K562 (cell line): ENCODE measurements at regions not wholly inside any gene's neighbourhood (a gene's known extent, or its start where the extent isn't known, plus 50 kb on each side); places are given as distances from the start of the nearest gene placed in this dataset.

ENCODE experiments used
- ATAC-seq: fragments of 200-7000 bp; cut with Tn5 transposase; 3 replicates; pipeline ENCODE4 v1.9.1; 2020; ENCODE audit warnings: moderate library complexity
- BruUV-seq: library from RNA; stranded (reverse); fragments of 400-500 nt; replicated peaks from 2 replicates; lab custom pipeline; 2021; lab: Mats Ljungman, UMichigan
- CTCF ChIA-PET: fragments of 300-600 bp; formaldehyde crosslinking; extraction: SDS; loops from one replicate; lab custom pipeline; 2021; ENCODE audit warnings: low intra/inter-chr PET ratio; lab: Yijun Ruan, JAX
- POLR2A ChIA-PET: fragments of 300-600, 350-650 bp; sonication (Branson Sonifier 250); formaldehyde crosslinking; extraction: SDS; loops from one replicate; lab custom pipeline; 2021; ENCODE audit warnings: antibody characterized with exemption, inconsistent platforms; lab: Yijun Ruan, JAX
- DNase-seq, 4 experiments: peaks; one replicate each; pipeline versions ENCODE4 v3.0.0 to v3.0.0-alpha.2; 2011 to 2018; ENCODE audit warnings: low spot score in 3 of 4, mixed read lengths in 3 of 4; ENCODE audit errors: extremely low read depth in 1 of 4
- FAIRE-seq: peaks from 2 replicates; lab custom pipeline; 2011; peaks lifted over from hg19 to GRCh38; lab: Jason Lieb, UNC
- H2AFZ ChIP-seq: 2 replicates; pipeline ENCODE4 v1.6.0; 2011; ENCODE audit warnings: low read depth, low read length, control low read depth, inconsistent platforms
- H3K27ac ChIP-seq: fragments of 200-600 bp; 3 replicates; pipeline ENCODE4 v1.8.0; 2011; ENCODE audit warnings: low read depth, mild to moderate bottlenecking, control low read depth, inconsistent platforms, low read length, moderate library complexity, mixed read lengths; ENCODE audit errors: extremely low read depth
- H3K27me3 ChIP-seq, 2 experiments: fragments of 300-600 bp in 1 of 2; 2 replicates in 1 of 2; 3 replicates in 1 of 2; pipeline versions ENCODE4 v1.6.0 to v1.8.0; 2011; ENCODE audit warnings: inconsistent platforms in 2 of 2, low read length in 2 of 2, mild to moderate bottlenecking in 1 of 2, mixed read lengths in 1 of 2, moderate library complexity in 1 of 2; ENCODE audit not compliant: control insufficient read depth in 2 of 2, insufficient read depth in 2 of 2
- H3K36me3 ChIP-seq: fragments of 300-600 bp; 3 replicates; pipeline ENCODE4 v1.8.0; 2011; ENCODE audit warnings: mild to moderate bottlenecking, low read length, inconsistent platforms; ENCODE audit not compliant: control insufficient read depth, insufficient read depth
- H3K4me1 ChIP-seq, 2 experiments: fragments of 200-600 bp in 1 of 2; replicated peaks in 1 of 2; 2 replicates in 1 of 2; 3 replicates in 1 of 2; pipeline versions ENCODE4 v1.5.1 to v1.8.0; 2011; ENCODE audit warnings: inconsistent platforms in 2 of 2, low read length in 2 of 2, mild to moderate bottlenecking in 1 of 2, mixed read lengths in 1 of 2, moderate library complexity in 1 of 2; ENCODE audit not compliant: control insufficient read depth in 2 of 2, insufficient read depth in 2 of 2
- H3K4me2 ChIP-seq: 2 replicates; pipeline ENCODE4 v1.6.1; 2011; ENCODE audit warnings: low read length, control low read depth, inconsistent platforms, mixed read lengths; ENCODE audit not compliant: insufficient read depth
- H3K4me3 ChIP-seq: fragments of 200-600 bp; sonication (generic), shearing (Covaris generic); 2 replicates; pipeline ENCODE4 v1.5.1; 2016; ENCODE audit warnings: control low read depth, inconsistent platforms
- H3K79me2 ChIP-seq: fragments of 200-600 bp; 3 replicates; pipeline ENCODE4 v1.8.0; 2011; ENCODE audit warnings: low read length, inconsistent platforms; ENCODE audit not compliant: control insufficient read depth, insufficient read depth
- H3K9ac ChIP-seq, 2 experiments: 2 replicates each; pipeline versions ENCODE4 v1.6.0 to v1.6.1; 2011; ENCODE audit warnings: low read depth in 2 of 2, low read length in 2 of 2, control low read depth in 1 of 2, inconsistent platforms in 1 of 2, mild to moderate bottlenecking in 1 of 2, mixed read lengths in 1 of 2; ENCODE audit not compliant: insufficient read depth in 1 of 2
- H3K9me1 ChIP-seq: one replicate; pipeline ENCODE4 v1.6.0; 2011; ENCODE audit warnings: inconsistent platforms, mild to moderate bottlenecking, low read length, moderate library complexity; ENCODE audit not compliant: control insufficient read depth, insufficient read depth
- H3K9me3 ChIP-seq: replicated peaks from 2 replicates; pipeline ENCODE4 v1.5.1; 2011; ENCODE audit warnings: low read depth, low read length, inconsistent platforms; ENCODE audit not compliant: control insufficient read depth, insufficient read depth
- H4K20me1 ChIP-seq: replicated peaks from 2 replicates; pipeline ENCODE4 v1.6.1; 2011; ENCODE audit warnings: low read length, inconsistent platforms, mixed read lengths; ENCODE audit not compliant: control insufficient read depth, insufficient read depth
- C11orf30 ChIP-seq: fragments of 450-650 bp; IDR thresholded peaks from 2 replicates; pipeline ENCODE4 v1.6.1; 2016; ENCODE audit warnings: low read depth, mild to moderate bottlenecking
- MAFF ChIP-seq: IDR thresholded peaks from 2 replicates; pipeline ENCODE4 v1.6.1; 2012; ENCODE audit warnings: low read length, improper control_type of control experiment
- MAFK ChIP-seq: IDR thresholded peaks from 2 replicates; pipeline ENCODE4 v1.6.1; 2011; ENCODE audit warnings: low read length, improper control_type of control experiment
- ZNF316 ChIP-seq: fragments of 450-650 bp; IDR thresholded peaks from 2 replicates; pipeline ENCODE4 v1.6.1; 2016
- in situ Hi-C: fragments of 300-500 bp; cut with MboI; formaldehyde crosslinking; loops from 4 replicates; pipeline ENCODE4 v1.15.0; 2018; ENCODE audit warnings: inconsistent platforms, mixed read lengths
- intact Hi-C: fragments of 100-400 bp; cut with micrococcal nuclease; formaldehyde crosslinking; loops from 2 replicates; pipeline ENCODE4 v1.14.2; 2022
- TF ChIP-seq, protein P1 (sequence below): fragments of 250-450 bp; sonication (Bioruptor Pico); IDR thresholded peaks from 2 replicates; pipeline ENCODE4 v1.5.0; 2022; ENCODE audit warnings: mild to moderate bottlenecking
- TF ChIP-seq, protein P2 (sequence below): fragments of 250-450 bp; sonication (Bioruptor Pico); IDR thresholded peaks from 2 replicates; pipeline ENCODE4 v1.4.0; 2020; ENCODE audit warnings: mild to moderate bottlenecking, moderate library complexity

DNA sequence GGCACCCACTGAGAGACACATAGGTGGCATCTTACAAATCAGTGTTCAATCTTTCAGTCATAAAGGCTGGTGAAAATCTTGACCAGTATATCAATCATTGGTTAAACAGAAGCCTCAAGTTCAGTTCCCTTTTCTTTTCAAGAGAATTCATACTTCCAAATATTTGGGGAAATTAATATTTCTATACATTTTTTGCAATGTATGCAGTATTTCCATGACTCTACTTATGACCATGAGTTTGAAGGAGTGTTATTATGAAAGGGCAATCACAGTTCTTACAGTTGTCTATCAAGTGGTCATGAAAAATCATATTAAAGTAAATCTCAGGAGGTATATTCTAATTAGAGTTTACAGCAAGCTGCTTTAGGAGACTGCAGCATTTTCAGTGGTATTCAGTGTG lies 724.0 kb downstream of the ANKRD7 start:
- Histone ChIP-seq H3K4me3 (no peak overlapping the region), H2AFZ (no peak overlapping the region), H3K9me3 (no peaks in the 10 kb centered on the region), H3K79me2 (no peaks in the 10 kb centered on the region), H4K20me1 (no peaks in the 10 kb centered on the region), H3K4me2 (no peak overlapping the region), H3K9me1 (no peaks in the 10 kb centered on the region), H3K4me1 (no peaks in the 10 kb centered on the region), H3K27me3 (no peaks in the 10 kb centered on the region), H3K9ac (no peak overlapping the region), H3K36me3 (no peaks in the 10 kb centered on the region), H3K27ac (no peak overlapping the region)
- ChIA-PET CTCF (no interaction called here), POLR2A (no interaction called here)
- in situ Hi-C loops = no loop called here
- no TSS peak for BruUV-seq
- intact Hi-C loops = no loop called here
- FAIRE-seq = no peak
- TF ChIP-seq, protein P1, sequence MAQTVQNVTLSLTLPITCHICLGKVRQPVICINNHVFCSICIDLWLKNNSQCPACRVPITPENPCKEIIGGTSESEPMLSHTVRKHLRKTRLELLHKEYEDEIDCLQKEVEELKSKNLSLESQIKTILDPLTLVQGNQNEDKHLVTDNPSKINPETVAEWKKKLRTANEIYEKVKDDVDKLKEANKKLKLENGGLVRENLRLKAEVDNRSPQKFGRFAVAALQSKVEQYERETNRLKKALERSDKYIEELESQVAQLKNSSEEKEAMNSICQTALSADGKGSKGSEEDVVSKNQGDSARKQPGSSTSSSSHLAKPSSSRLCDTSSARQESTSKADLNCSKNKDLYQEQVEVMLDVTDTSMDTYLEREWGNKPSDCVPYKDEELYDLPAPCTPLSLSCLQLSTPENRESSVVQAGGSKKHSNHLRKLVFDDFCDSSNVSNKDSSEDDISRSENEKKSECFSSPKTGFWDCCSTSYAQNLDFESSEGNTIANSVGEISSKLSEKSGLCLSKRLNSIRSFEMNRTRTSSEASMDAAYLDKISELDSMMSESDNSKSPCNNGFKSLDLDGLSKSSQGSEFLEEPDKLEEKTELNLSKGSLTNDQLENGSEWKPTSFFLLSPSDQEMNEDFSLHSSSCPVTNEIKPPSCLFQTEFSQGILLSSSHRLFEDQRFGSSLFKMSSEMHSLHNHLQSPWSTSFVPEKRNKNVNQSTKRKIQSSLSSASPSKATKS (CRISPR knock-in tag) = no peak
- TF ChIP-seq C11orf30 = peak; percentile 12; the same call in 1 of the 2 replicates
- peak; percentile 39; the same call in 1 of the 2 replicates for TF ChIP-seq MAFK
- TF ChIP-seq, protein P2, sequence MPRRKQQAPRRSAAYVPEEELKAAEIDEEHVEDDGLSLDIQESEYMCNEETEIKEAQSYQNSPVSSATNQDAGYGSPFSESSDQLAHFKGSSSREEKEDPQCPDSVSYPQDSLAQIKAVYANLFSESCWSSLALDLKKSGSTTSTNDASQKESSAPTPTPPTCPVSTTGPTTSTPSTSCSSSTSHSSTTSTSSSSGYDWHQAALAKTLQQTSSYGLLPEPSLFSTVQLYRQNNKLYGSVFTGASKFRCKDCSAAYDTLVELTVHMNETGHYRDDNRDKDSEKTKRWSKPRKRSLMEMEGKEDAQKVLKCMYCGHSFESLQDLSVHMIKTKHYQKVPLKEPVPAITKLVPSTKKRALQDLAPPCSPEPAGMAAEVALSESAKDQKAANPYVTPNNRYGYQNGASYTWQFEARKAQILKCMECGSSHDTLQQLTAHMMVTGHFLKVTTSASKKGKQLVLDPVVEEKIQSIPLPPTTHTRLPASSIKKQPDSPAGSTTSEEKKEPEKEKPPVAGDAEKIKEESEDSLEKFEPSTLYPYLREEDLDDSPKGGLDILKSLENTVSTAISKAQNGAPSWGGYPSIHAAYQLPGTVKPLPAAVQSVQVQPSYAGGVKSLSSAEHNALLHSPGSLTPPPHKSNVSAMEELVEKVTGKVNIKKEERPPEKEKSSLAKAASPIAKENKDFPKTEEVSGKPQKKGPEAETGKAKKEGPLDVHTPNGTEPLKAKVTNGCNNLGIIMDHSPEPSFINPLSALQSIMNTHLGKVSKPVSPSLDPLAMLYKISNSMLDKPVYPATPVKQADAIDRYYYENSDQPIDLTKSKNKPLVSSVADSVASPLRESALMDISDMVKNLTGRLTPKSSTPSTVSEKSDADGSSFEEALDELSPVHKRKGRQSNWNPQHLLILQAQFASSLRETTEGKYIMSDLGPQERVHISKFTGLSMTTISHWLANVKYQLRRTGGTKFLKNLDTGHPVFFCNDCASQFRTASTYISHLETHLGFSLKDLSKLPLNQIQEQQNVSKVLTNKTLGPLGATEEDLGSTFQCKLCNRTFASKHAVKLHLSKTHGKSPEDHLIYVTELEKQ (CRISPR knock-in tag) = no peak
- TF ChIP-seq MAFF = peak; percentile 43; the same call in 1 of the 2 replicates
- TF ChIP-seq ZNF316 = peak; percentile 59
- DNase-seq = no peak
- no peak for ATAC-seq
